Mesendoderm (in vitro differentiated cells): ENCODE measurements at regions not wholly inside any gene's neighbourhood (a gene's known extent, or its start where the extent isn't known, plus 50 kb on each side); places are given as distances from the start of the nearest gene placed in this dataset.

ENCODE experiments used
- DNase-seq: peaks from one replicate; pipeline ENCODE4 v3.0.0; 2013
- H2AK5ac ChIP-seq: 2 replicates; pipeline ENCODE4 v1.6.1; 2013; ENCODE audit warnings: low read length, inconsistent platforms
- H2BK120ac ChIP-seq: 2 replicates; pipeline ENCODE4 v1.6.1; 2013; ENCODE audit warnings: low read depth, mild to moderate bottlenecking, low read length, moderate library complexity, mixed read lengths
- H2BK15ac ChIP-seq: replicated peaks from 2 replicates; pipeline ENCODE4 v1.6.1; 2013; ENCODE audit warnings: low read depth, mild to moderate bottlenecking, moderate library complexity
- H2BK5ac ChIP-seq: 2 replicates; pipeline ENCODE4 v1.6.1; 2013; ENCODE audit warnings: low read length, inconsistent platforms
- H3K18ac ChIP-seq: 2 replicates; pipeline ENCODE4 v1.6.1; 2013; ENCODE audit warnings: mild to moderate bottlenecking, low read length, mixed read lengths
- H3K23ac ChIP-seq: one replicate; pipeline ENCODE4 v1.6.1; 2013; ENCODE audit warnings: low read length
- H3K27ac ChIP-seq: 2 replicates; pipeline ENCODE4 v1.5.1; 2013; ENCODE audit warnings: low read depth, mild to moderate bottlenecking, inconsistent platforms, low read length, moderate library complexity
- H3K27me3 ChIP-seq: 2 replicates; pipeline ENCODE4 v1.6.1; 2013; ENCODE audit warnings: low read length, control low read depth, mild to moderate bottlenecking, inconsistent platforms; ENCODE audit not compliant: insufficient read depth, poor library complexity
- H3K36me3 ChIP-seq: 2 replicates; pipeline ENCODE4 v1.6.1; 2013; ENCODE audit warnings: low read length, inconsistent platforms; ENCODE audit not compliant: control insufficient read depth, insufficient read depth
- H3K4ac ChIP-seq: one replicate; pipeline ENCODE4 v1.6.1; 2013; ENCODE audit warnings: low read depth, mild to moderate bottlenecking, low read length, moderate library complexity
- H3K4me1 ChIP-seq: 2 replicates; pipeline ENCODE4 v1.6.1; 2013; ENCODE audit warnings: low read depth, low read length, inconsistent platforms; ENCODE audit not compliant: control insufficient read depth
- H3K4me2 ChIP-seq: 2 replicates; pipeline ENCODE4 v1.6.1; 2013; ENCODE audit warnings: low read length
- H3K4me3 ChIP-seq: 2 replicates; pipeline ENCODE4 v1.5.1; 2013; ENCODE audit warnings: mild to moderate bottlenecking, low read length
- H3K56ac ChIP-seq: one replicate; pipeline ENCODE4 v1.6.1; 2013; ENCODE audit warnings: low read length
- H3K79me1 ChIP-seq: 2 replicates; pipeline ENCODE4 v1.6.1; 2013; ENCODE audit warnings: low read length, inconsistent platforms
- H3K79me2 ChIP-seq: 2 replicates; pipeline ENCODE4 v1.6.1; 2013; ENCODE audit warnings: mild to moderate bottlenecking, low read length; ENCODE audit not compliant: control insufficient read depth, insufficient read depth
- H3K9ac ChIP-seq: 2 replicates; pipeline ENCODE4 v1.6.1; 2013; ENCODE audit warnings: low read length, inconsistent platforms
- H4K5ac ChIP-seq: one replicate; pipeline ENCODE4 v1.6.1; 2013; ENCODE audit warnings: low read length
- H4K8ac ChIP-seq: one replicate; pipeline ENCODE4 v1.6.1; 2013; ENCODE audit warnings: low read depth, mild to moderate bottlenecking, control low read depth, low read length, moderate library complexity
- WGBS: extraction: QIAGEN DNeasy Blood & Tissue Kit; methylation state at CpG from one replicate; pipeline ENCODE4 v1.1.7; 2013; ENCODE audit warnings: low lambda C conversion rate, missing lambda C conversion rate; ENCODE audit not compliant: insufficient coverage; ENCODE audit errors: extremely low coverage; 5-methylcytosine and 5-hydroxymethylcytosine counted together

DNA sequence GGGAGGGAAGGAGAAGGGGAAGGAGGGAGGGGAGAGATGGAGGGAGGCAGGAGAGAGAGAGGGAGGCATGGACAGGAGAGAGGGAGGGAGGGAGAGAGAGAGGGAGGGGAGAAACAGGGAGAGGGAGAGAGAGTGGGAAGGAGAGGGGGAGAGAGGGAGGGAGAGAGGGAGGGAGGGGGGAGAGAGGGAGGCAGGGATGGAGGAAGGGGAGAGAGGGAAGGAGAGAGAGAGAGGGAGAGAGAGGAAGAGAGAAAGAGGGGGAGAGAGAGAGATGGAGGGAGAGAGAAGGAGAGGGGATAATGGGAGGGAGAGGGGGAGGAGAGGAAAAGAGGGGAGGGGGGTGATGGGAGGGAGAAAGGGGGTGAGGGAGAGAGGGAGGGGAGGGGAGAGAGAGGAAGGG, 86.8 kb upstream of the VSTM2B start:
- no peak overlapping the region for H3K4ac ChIP-seq
- no peak overlapping the region for H2BK5ac ChIP-seq
- no peaks in the 10 kb centered on the region for H3K4me1 ChIP-seq
- H3K79me1 ChIP-seq: no peaks in the 10 kb centered on the region
- no peak overlapping the region for H3K23ac ChIP-seq
- no peak overlapping the region for H2BK15ac ChIP-seq
- H2BK120ac ChIP-seq: no peak overlapping the region
- no peak for DNase-seq
- H3K56ac ChIP-seq: no peak overlapping the region
- no peak overlapping the region for H4K8ac ChIP-seq
- H3K79me2 ChIP-seq: no peaks in the 10 kb centered on the region
- H3K4me3 ChIP-seq: no peak overlapping the region
- no peak overlapping the region for H3K18ac ChIP-seq
- no peak overlapping the region for H3K4me2 ChIP-seq
- no peaks in the 10 kb centered on the region for H3K27me3 ChIP-seq
- H3K9ac ChIP-seq: no peak overlapping the region
- no peak overlapping the region for H2AK5ac ChIP-seq
- no peak overlapping the region for H3K27ac ChIP-seq
- no peaks in the 10 kb centered on the region for H3K36me3 ChIP-seq
- H4K5ac ChIP-seq: no peak overlapping the region

DNA sequence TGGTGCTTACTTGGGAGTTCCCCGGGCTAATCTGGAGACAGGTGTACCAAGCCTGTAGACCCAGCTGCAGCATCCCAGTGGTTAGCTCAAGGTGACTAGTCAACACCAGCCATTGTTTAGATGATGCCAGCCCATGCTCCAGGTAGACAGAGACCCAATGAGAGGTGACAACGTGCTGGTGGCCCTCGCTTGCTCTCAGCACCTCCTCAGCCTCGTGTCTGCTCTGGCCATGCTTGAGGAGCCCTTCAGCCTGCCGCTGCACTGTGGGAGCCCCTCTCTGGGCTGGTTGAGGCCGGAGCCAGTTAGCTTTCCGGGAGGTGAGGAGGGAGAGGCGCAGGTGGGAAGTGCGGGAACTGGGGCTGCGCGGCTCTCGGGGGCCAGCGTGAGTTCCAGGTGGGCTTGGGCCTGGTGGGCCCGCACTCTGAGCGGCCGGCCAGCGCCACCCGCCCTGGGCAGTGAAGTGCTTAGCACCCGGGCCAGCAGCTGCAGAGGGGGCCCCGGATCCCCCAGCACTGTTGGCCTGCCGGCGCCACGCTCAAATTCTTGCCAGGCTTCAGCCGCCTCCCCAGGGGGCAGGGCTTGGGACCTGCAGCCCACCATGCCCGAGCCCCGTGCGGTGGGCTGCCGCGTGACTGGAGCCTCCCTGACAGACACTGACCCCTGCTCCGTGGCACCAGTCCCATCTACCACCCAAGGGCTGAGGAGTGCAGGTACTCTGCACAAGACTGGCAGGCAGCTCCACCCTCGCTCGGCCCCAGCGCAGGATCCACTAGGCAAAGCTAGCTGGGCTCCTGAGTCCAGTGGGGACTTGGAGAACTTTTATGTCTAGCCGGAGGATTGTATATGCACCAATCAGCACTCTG, 85.9 kb upstream of the VSTM2B start:
- Histone ChIP-seq H4K8ac (no peak overlapping the region), H3K27ac (no peak overlapping the region), H3K79me2 (no peaks in the 10 kb centered on the region), H3K4me1 (no peaks in the 10 kb centered on the region), H3K27me3 (no peaks in the 10 kb centered on the region), H3K4ac (no peak overlapping the region), H3K4me3 (no peak overlapping the region), H3K36me3 (no peaks in the 10 kb centered on the region), H3K9ac (no peak overlapping the region), H3K79me1 (no peaks in the 10 kb centered on the region), H4K5ac (no peak overlapping the region), H2AK5ac (no peak overlapping the region), H2BK15ac (no peak overlapping the region), H3K23ac (no peak overlapping the region), H2BK5ac (no peak overlapping the region), H3K4me2 (no peak overlapping the region), H3K56ac (no peak overlapping the region), H3K18ac (no peak overlapping the region), H2BK120ac (no peak overlapping the region)
- WGBS: no CpG with 5 or more reads among the region's 34 CpGs
- no peak for DNase-seq

DNA sequence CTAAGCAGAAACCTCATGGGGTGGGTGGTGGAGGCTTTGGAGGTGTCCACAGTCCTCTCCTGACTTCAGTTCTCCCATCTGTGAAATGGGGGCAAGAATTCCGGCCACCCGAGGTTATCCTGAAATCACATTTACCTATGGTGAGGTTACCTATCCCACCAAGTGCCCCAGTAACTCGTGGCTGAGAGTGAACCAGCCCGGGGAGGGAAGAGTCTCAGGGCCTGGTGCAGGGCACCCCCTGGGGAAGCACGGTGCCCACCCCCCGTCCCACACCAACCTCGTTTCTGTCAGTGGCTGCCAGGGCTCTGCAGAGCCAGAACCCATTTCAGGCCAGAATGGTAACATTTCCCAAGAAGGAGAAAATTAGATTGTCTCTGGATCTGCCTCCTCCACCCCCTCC, 83.7 kb upstream of the VSTM2B start:
- Histone ChIP-seq H3K56ac (no peak overlapping the region), H3K4me2 (no peak overlapping the region), H2BK5ac (no peak overlapping the region), H3K27me3 (no peaks in the 10 kb centered on the region), H3K4ac (no peak overlapping the region), H3K4me1 (no peaks in the 10 kb centered on the region), H3K23ac (no peak overlapping the region), H4K5ac (no peak overlapping the region), H3K79me1 (no peaks in the 10 kb centered on the region), H4K8ac (no peak overlapping the region), H3K27ac (no peak overlapping the region), H3K18ac (no peak overlapping the region), H2AK5ac (no peak overlapping the region), H3K79me2 (no peaks in the 10 kb centered on the region), H3K4me3 (no peak overlapping the region), H3K36me3 (no peaks in the 10 kb centered on the region), H2BK120ac (no peak overlapping the region), H3K9ac (no peak overlapping the region), H2BK15ac (no peak overlapping the region)
- WGBS: no CpG with 5 or more reads among the region's 7 CpGs
- no peak for DNase-seq

DNA sequence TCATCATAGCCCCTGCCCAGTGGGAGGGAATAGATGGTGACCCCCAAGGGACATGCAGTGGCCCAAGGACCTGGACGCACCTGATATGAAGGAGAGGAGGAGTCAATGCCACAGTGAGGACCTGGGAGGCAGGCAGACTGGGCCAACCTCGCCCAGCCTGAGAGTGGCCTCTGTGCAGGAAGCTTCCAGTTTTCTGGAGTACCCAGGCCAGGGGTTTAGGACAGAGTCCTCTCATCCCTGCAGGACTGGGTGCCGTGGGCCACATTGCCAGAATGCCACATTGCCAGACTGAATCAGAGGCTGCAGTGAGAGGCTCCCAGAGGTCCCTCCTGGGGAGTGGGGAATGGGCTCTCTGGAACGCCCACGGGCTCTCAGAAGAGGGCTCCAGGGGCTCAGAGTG, 82.9 kb upstream of the VSTM2B start:
- Histone ChIP-seq H3K4me2 (no peak overlapping the region), H3K79me1 (no peaks in the 10 kb centered on the region), H3K4me1 (no peaks in the 10 kb centered on the region), H2BK120ac (no peak overlapping the region), H3K23ac (no peak overlapping the region), H3K18ac (no peak overlapping the region), H4K8ac (no peak overlapping the region), H3K4me3 (no peak overlapping the region), H4K5ac (no peak overlapping the region), H2AK5ac (no peak overlapping the region), H3K27ac (no peak overlapping the region), H3K9ac (no peak overlapping the region), H3K36me3 (no peaks in the 10 kb centered on the region), H3K27me3 (no peaks in the 10 kb centered on the region), H2BK15ac (no peak overlapping the region), H3K4ac (no peak overlapping the region), H3K79me2 (no peaks in the 10 kb centered on the region), H3K56ac (no peak overlapping the region), H2BK5ac (no peak overlapping the region)
- WGBS: no CpG with 5 or more reads among the region's 5 CpGs
- no peak for DNase-seq

DNA sequence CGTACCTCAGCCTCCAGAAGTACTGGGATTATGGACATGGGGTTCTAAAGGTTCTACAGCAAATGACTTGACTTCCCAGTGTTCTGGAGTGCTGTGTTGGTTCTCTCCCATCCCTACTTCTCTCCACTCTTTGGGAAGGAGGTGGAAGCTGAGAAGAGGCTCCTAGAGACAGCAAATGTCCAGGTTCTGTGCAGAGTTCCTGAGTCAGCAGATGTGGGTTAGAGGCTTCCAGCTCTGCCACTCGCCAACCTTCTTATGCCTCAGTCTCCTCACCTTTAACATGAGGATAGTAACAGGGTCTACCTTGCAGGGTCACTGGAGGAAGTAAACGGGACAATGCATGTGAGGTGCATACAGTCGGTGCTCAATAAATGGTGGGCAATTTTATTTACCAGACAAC, 80.5 kb upstream of the VSTM2B start:
- H2BK15ac ChIP-seq: no peak overlapping the region
- no peaks in the 10 kb centered on the region for H3K4me1 ChIP-seq
- no peak overlapping the region for H3K18ac ChIP-seq
- H3K36me3 ChIP-seq: no peaks in the 10 kb centered on the region
- H3K79me1 ChIP-seq: no peaks in the 10 kb centered on the region
- no peaks in the 10 kb centered on the region for H3K27me3 ChIP-seq
- H3K4me3 ChIP-seq: no peak overlapping the region
- H3K9ac ChIP-seq: no peak overlapping the region
- whole genome bisulfite sequencing: no CpG with 5 or more reads among the region's 4 CpGs
- DNase-seq: no peak
- no peak overlapping the region for H3K4me2 ChIP-seq
- H4K5ac ChIP-seq: no peak overlapping the region
- no peak overlapping the region for H2BK5ac ChIP-seq
- no peak overlapping the region for H3K56ac ChIP-seq
- no peak overlapping the region for H2BK120ac ChIP-seq
- H3K4ac ChIP-seq: no peak overlapping the region
- no peak overlapping the region for H3K27ac ChIP-seq
- H4K8ac ChIP-seq: no peak overlapping the region
- H2AK5ac ChIP-seq: no peak overlapping the region
- no peak overlapping the region for H3K23ac ChIP-seq
- no peaks in the 10 kb centered on the region for H3K79me2 ChIP-seq

DNA sequence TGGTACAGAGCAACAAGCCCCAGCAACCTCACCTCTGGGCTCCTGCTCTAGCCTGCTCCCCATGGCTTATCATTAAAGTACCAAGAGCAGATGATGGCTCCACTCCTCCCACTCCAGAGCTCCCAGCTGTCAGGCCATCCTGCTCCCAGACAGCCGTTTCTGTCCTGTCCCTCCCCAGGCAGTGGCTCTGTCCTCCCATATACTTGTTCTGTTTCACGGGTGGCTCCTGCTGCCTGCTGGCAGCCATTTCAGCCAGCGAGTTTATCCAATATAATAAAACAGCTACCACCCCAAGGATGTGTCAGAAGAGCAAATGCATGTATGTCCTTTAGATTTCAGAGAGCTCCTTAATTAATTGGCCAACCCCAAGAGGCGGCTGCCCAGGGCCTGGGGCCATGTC, 79.4 kb upstream of the VSTM2B start:
- no peak for DNase-seq

More for the DNA sequence above, 79.4 kb upstream of the VSTM2B start:
- no peak overlapping the region for H2BK15ac ChIP-seq
- H3K79me2 ChIP-seq: no peaks in the 10 kb centered on the region
- no peaks in the 10 kb centered on the region for H3K36me3 ChIP-seq
- no peak overlapping the region for H4K5ac ChIP-seq
- no peak overlapping the region for H3K23ac ChIP-seq
- WGBS: no CpG with 5 or more reads among the region's 4 CpGs
- H4K8ac ChIP-seq: no peak overlapping the region
- H3K4me1 ChIP-seq: no peaks in the 10 kb centered on the region
- no peak overlapping the region for H3K9ac ChIP-seq
- H2BK120ac ChIP-seq: no peak overlapping the region
- no peak overlapping the region for H3K27ac ChIP-seq
- H2BK5ac ChIP-seq: no peak overlapping the region
- no peak overlapping the region for H3K18ac ChIP-seq
- no peaks in the 10 kb centered on the region for H3K27me3 ChIP-seq
- H3K4me2 ChIP-seq: no peak overlapping the region
- H3K56ac ChIP-seq: no peak overlapping the region
- no peak overlapping the region for H3K4ac ChIP-seq
- no peak overlapping the region for H3K4me3 ChIP-seq
- no peaks in the 10 kb centered on the region for H3K79me1 ChIP-seq
- no peak overlapping the region for H2AK5ac ChIP-seq
